Ishikawa (cell line): ENCODE measurements at regions not wholly inside any gene's neighbourhood (a gene's known extent, or its start where the extent isn't known, plus 50 kb on each side); places are given as distances from the start of the nearest gene placed in this dataset.

Source experiments
- CEBPB ChIP-seq: IDR thresholded peaks from 2 replicates; pipeline ENCODE4 v1.6.1; 2012
- CREB1 ChIP-seq: IDR thresholded peaks from 2 replicates; pipeline ENCODE4 v1.6.1; 2012; ENCODE audit warnings: low read depth
- EGR1 ChIP-seq: IDR thresholded peaks from 2 replicates; pipeline ENCODE4 v1.6.1; 2012
- EP300 ChIP-seq: IDR thresholded peaks from 2 replicates; pipeline ENCODE4 v1.6.1; 2012; ENCODE audit warnings: borderline replicate concordance
- FOXM1 ChIP-seq: IDR thresholded peaks from 2 replicates; pipeline ENCODE4 v1.6.1; 2012; ENCODE audit warnings: low read depth, borderline replicate concordance
- MAX ChIP-seq: IDR thresholded peaks from 2 replicates; pipeline ENCODE4 v1.6.1; 2012
- NFIC ChIP-seq: IDR thresholded peaks from 2 replicates; pipeline ENCODE4 v1.6.1; 2012
- RAD21 ChIP-seq: IDR thresholded peaks from 2 replicates; pipeline ENCODE4 v1.6.1; 2012; ENCODE audit warnings: low read depth
- REST ChIP-seq: IDR thresholded peaks from 2 replicates; pipeline ENCODE4 v1.6.1; 2012; ENCODE audit warnings: low read depth, mild to moderate bottlenecking
- TAF1 ChIP-seq: IDR thresholded peaks from 2 replicates; pipeline ENCODE4 v1.6.1; 2012; ENCODE audit warnings: low read depth, mild to moderate bottlenecking
- TCF12 ChIP-seq: IDR thresholded peaks from 2 replicates; pipeline ENCODE4 v1.6.1; 2012; ENCODE audit warnings: low read depth
- TEAD4 ChIP-seq: IDR thresholded peaks from 2 replicates; pipeline ENCODE4 v1.6.1; 2012
- YY1 ChIP-seq: IDR thresholded peaks from 2 replicates; pipeline ENCODE4 v1.6.1; 2012; ENCODE audit warnings: low read depth
- ZBTB7A ChIP-seq: IDR thresholded peaks from 2 replicates; pipeline ENCODE4 v1.6.1; 2012; ENCODE audit warnings: low read depth
- TF ChIP-seq, protein P1 (sequence below): IDR thresholded peaks from 2 replicates; pipeline ENCODE4 v1.6.1; 2012

GRCh38 chr2:220079595-220079994, 452.2 kb downstream of the SLC4A3 start:
- TF ChIP-seq EP300 (no peak), FOXM1 (no peak), CEBPB (no peak), NFIC (no peak), TEAD4 (no peak), CREB1 (no peak), TCF12 (no peak), TAF1 (no peak), REST (no peak)
- TF ChIP-seq, protein P1, sequence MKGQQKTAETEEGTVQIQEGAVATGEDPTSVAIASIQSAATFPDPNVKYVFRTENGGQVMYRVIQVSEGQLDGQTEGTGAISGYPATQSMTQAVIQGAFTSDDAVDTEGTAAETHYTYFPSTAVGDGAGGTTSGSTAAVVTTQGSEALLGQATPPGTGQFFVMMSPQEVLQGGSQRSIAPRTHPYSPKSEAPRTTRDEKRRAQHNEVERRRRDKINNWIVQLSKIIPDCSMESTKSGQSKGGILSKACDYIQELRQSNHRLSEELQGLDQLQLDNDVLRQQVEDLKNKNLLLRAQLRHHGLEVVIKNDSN: no peak

- TF ChIP-seq ZBTB7A (no peak), NFIC (no peak), CEBPB (no peak), EP300 (no peak), TAF1 (no peak), TEAD4 (no peak), EGR1 (no peak), YY1 (no peak), RAD21 (no peak), TCF12 (no peak), REST (no peak), MAX (no peak)
- TF ChIP-seq, protein P1: no peak
These were observed 453.7 kb downstream of the SLC4A3 start for GRCh38 chr2:220081171-220081570.

DNA sequence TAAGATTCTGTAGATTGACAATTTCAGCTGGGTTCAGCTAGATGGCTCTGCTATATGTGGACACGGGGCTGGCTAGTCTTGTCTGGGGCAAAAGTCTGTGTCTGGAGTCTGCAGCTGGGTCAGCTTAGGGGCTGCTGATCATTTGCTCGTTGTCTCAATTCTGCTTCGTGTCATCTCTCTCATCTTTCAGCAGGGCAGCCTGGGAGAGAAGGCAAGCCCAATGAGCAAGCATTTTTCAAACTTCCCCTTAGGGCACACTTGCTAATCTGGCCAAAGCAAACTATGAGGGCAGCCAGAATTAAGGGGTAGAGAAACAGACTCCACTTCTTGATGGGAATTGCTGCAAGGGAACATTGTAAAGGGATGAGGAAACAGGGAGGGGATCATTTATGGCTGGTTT, 462.6 kb downstream of the SLC4A3 start:
- TF ChIP-seq REST: no peak
- TF ChIP-seq NFIC: no peak
- TF ChIP-seq TEAD4: no peak
- TF ChIP-seq, protein P1: no peak
- TF ChIP-seq TAF1: no peak
- no peak for TF ChIP-seq RAD21
- TF ChIP-seq TCF12: no peak
- TF ChIP-seq CREB1: no peak
- TF ChIP-seq EGR1: no peak
- TF ChIP-seq YY1: no peak
- no peak for TF ChIP-seq FOXM1
- TF ChIP-seq EP300: no peak
- no peak for TF ChIP-seq CEBPB
- no peak for TF ChIP-seq ZBTB7A

DNA sequence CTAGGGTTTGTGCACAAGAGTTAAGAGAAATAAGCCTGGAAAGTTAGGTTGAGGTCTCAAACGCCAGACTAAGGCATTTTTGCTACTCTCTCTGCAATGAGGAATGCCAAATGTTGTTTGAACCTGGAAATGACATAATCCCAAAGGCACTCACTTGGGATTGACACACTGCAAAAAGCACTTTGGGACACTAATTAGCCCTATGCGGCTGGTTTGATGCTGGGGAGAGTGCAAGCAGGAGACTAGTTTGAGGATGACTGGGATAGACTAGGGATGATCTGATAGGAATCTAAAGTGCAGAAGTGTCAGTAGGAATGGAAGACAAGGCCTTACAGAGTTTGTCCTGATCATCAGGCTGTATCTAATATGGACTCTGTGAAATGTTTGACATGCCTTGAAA, 469.0 kb downstream of the SLC4A3 start:
- TF ChIP-seq CREB1 (no peak), RAD21 (no peak), EP300 (no peak), ZBTB7A (no peak), EGR1 (no peak), TCF12 (no peak), TAF1 (no peak), YY1 (no peak), NFIC (no peak), FOXM1 (no peak), TEAD4 (no peak)
- TF ChIP-seq, protein P1: no peak
